HepG2 (cell line): ENCODE measurements at regions not wholly inside any gene's neighbourhood (a gene's known extent, or its start where the extent isn't known, plus 50 kb on each side); places are given as distances from the start of the nearest gene placed in this dataset.

Source experiments
- BCL6 ChIP-seq: IDR thresholded peaks from 2 replicates; pipeline ENCODE4 v1.6.1; 2016; ENCODE audit warnings: missing genetic modification reagents, missing compliant biosample characterization
- CEBPB ChIP-seq: IDR thresholded peaks from 2 replicates; pipeline ENCODE4 v1.6.1; 2011; ENCODE audit warnings: low read depth, low read length, improper control_type of control experiment, borderline replicate concordance
- FOXJ3 ChIP-seq: sonication (generic); formaldehyde crosslinking; IDR thresholded peaks from 2 replicates; pipeline ENCODE4 v1.4.0; 2020; ENCODE audit warnings: missing genetic modification reagents, mild to moderate bottlenecking, borderline replicate concordance
- FOXK1 ChIP-seq: sonication (generic); formaldehyde crosslinking; IDR thresholded peaks from 2 replicates; pipeline ENCODE4 v1.4.0; 2020; ENCODE audit warnings: low read depth, missing genetic modification reagents, borderline replicate concordance
- IKZF4 ChIP-seq: sonication (generic); formaldehyde crosslinking; IDR thresholded peaks from 2 replicates; pipeline ENCODE4 v1.5.1; 2020; ENCODE audit warnings: borderline replicate concordance, mild to moderate bottlenecking, low read depth, missing genetic modification reagents; ENCODE audit errors: not compliant biosample characterization
- KDM2A ChIP-seq: sonication (generic); formaldehyde crosslinking; IDR thresholded peaks from 2 replicates; pipeline ENCODE4 v1.4.0; 2020; ENCODE audit warnings: low read depth, missing genetic modification reagents, borderline replicate concordance
- MYNN ChIP-seq: sonication (generic); formaldehyde crosslinking; IDR thresholded peaks from 2 replicates; pipeline ENCODE4 v1.4.0; 2020; ENCODE audit warnings: mild to moderate bottlenecking, low read depth, missing genetic modification reagents
- NPAS2 ChIP-seq: sonication (generic); formaldehyde crosslinking; IDR thresholded peaks from 2 replicates; pipeline ENCODE4 v1.8.0; 2022; ENCODE audit warnings: mild to moderate bottlenecking, missing genetic modification reagents, borderline replicate concordance
- POLR2AphosphoS2 ChIP-seq: IDR thresholded peaks from 2 replicates; pipeline ENCODE4 v1.6.1; 2011; ENCODE audit warnings: low read depth, low read length, improper control_type of control experiment
- RARG ChIP-seq: sonication (generic); formaldehyde crosslinking; IDR thresholded peaks from 2 replicates; pipeline ENCODE4 v1.4.0; 2020; ENCODE audit warnings: low read depth, mild to moderate bottlenecking, missing genetic modification reagents
- RBFOX2 ChIP-seq: fragments of 200-400 bp; formaldehyde crosslinking; IDR thresholded peaks from 2 replicates; pipeline ENCODE4 v1.6.1; 2017; ENCODE audit warnings: low read depth, mild to moderate bottlenecking, low read length
- SIN3B ChIP-seq: fragments of 150-350 bp; IDR thresholded peaks from 2 replicates; pipeline ENCODE4 v1.6.1; 2014; ENCODE audit warnings: low read length
- SNAI1 ChIP-seq: sonication (generic); formaldehyde crosslinking; IDR thresholded peaks from 2 replicates; pipeline ENCODE4 v1.5.0; 2020; ENCODE audit warnings: mild to moderate bottlenecking, missing genetic modification reagents, borderline replicate concordance
- SSRP1 ChIP-seq: IDR thresholded peaks from 2 replicates; pipeline ENCODE4 v1.6.1; 2016; ENCODE audit warnings: control low read depth
- ZFY ChIP-seq: sonication (generic); formaldehyde crosslinking; IDR thresholded peaks from 2 replicates; pipeline ENCODE4 v1.4.0; 2020; ENCODE audit warnings: missing genetic modification reagents
- ZNF382 ChIP-seq: sonication (generic); formaldehyde crosslinking; IDR thresholded peaks from 2 replicates; pipeline ENCODE4 v1.5.0; 2020; ENCODE audit warnings: missing genetic modification reagents, mild to moderate bottlenecking, borderline replicate concordance
- ZNF570 ChIP-seq: sonication (generic); formaldehyde crosslinking; IDR thresholded peaks from 2 replicates; pipeline ENCODE4 v1.4.0; 2020; ENCODE audit warnings: mild to moderate bottlenecking, missing genetic modification reagents, borderline replicate concordance
- ZNF616 ChIP-seq: sonication (generic); formaldehyde crosslinking; IDR thresholded peaks from 2 replicates; pipeline ENCODE4 v1.5.0; 2020; ENCODE audit warnings: low read depth, mild to moderate bottlenecking, missing genetic modification reagents
- TF ChIP-seq, protein P1 (sequence below): sonication (generic); formaldehyde crosslinking; IDR thresholded peaks from 2 replicates; pipeline ENCODE4 v1.4.0; 2020; ENCODE audit warnings: mild to moderate bottlenecking, missing genetic modification reagents, borderline replicate concordance
- TF ChIP-seq, protein P2 (sequence below): IDR thresholded peaks from 2 replicates; pipeline ENCODE4 v1.6.1; 2016; ENCODE audit warnings: missing genetic modification reagents, missing compliant biosample characterization

DNA sequence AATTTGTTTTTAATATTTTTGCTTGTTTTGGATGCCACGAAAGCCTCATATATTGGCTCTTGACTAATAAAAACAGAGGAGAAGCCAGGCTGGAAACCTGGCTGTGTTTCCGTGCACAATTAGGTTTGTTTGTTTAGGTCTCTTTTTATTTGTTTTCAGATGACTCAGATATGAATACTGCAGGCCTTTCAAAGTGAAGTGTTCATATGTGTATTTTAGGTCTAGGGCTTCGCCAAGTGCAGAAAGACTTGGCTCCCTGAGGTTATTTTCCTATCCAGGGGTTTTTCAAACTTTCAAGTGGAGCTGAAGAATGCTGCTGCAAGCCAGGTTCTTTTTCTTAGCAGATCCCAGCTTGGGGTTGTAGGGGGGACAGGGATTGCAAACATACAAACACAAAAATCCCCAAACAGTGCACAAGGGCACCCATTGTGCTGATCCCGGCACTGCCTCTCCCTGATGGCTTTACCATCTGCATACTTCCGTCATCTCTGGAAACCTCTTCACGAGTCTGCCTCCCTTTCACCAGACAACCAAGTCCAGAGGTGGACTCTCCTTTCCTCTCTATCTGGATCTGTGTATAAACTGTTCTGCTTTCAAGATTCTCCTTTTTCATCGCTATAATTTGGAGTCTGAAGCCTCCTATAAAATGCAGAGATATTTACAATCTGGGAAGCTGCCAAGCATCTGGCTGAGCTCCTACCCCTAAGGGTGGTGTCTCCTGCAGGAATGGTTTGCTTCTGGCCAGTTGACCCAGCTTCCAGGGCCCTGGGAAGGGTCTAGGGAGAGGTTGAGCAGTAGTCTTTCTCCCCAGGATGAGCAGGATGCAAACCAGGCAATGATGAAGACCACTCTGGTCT is 108.6 kb downstream of the SMIM20 start (continued):
- TF ChIP-seq ZNF616 (CRISPR knock-in tag) (no peak), FOXK1 (no peak), ZFY (CRISPR knock-in tag) (no peak), CEBPB (no peak), ZNF382 (CRISPR knock-in tag) (no peak), FOXJ3 (CRISPR knock-in tag) (peak; percentile 66; the same call in 1 of the 2 replicates), MYNN (CRISPR knock-in tag) (no peak), BCL6 (peak; percentile 62), SIN3B (no peak), SNAI1 (CRISPR knock-in tag) (no peak), RBFOX2 (no peak), ZNF570 (CRISPR knock-in tag) (no peak), SSRP1 (CRISPR knock-in tag) (no peak), IKZF4 (CRISPR knock-in tag) (no peak), KDM2A (CRISPR knock-in tag) (no peak), POLR2AphosphoS2 (no peak), RARG (CRISPR knock-in tag) (no peak), NPAS2 (CRISPR knock-in tag) (no peak)
- TF ChIP-seq, protein P1, sequence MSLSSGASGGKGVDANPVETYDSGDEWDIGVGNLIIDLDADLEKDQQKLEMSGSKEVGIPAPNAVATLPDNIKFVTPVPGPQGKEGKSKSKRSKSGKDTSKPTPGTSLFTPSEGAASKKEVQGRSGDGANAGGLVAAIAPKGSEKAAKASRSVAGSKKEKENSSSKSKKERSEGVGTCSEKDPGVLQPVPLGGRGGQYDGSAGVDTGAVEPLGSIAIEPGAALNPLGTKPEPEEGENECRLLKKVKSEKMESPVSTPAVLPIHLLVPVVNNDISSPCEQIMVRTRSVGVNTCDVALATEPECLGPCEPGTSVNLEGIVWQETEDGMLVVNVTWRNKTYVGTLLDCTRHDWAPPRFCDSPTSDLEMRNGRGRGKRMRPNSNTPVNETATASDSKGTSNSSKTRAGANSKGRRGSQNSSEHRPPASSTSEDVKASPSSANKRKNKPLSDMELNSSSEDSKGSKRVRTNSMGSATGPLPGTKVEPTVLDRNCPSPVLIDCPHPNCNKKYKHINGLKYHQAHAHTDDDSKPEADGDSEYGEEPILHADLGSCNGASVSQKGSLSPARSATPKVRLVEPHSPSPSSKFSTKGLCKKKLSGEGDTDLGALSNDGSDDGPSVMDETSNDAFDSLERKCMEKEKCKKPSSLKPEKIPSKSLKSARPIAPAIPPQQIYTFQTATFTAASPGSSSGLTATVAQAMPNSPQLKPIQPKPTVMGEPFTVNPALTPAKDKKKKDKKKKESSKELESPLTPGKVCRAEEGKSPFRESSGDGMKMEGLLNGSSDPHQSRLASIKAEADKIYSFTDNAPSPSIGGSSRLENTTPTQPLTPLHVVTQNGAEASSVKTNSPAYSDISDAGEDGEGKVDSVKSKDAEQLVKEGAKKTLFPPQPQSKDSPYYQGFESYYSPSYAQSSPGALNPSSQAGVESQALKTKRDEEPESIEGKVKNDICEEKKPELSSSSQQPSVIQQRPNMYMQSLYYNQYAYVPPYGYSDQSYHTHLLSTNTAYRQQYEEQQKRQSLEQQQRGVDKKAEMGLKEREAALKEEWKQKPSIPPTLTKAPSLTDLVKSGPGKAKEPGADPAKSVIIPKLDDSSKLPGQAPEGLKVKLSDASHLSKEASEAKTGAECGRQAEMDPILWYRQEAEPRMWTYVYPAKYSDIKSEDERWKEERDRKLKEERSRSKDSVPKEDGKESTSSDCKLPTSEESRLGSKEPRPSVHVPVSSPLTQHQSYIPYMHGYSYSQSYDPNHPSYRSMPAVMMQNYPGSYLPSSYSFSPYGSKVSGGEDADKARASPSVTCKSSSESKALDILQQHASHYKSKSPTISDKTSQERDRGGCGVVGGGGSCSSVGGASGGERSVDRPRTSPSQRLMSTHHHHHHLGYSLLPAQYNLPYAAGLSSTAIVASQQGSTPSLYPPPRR: no peak
- TF ChIP-seq, protein P2, sequence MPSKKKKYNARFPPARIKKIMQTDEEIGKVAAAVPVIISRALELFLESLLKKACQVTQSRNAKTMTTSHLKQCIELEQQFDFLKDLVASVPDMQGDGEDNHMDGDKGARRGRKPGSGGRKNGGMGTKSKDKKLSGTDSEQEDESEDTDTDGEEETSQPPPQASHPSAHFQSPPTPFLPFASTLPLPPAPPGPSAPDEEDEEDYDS (CRISPR knock-in tag): no peak
